CD14-positive monocyte (primary cell): ENCODE measurements at regions not wholly inside any gene's neighbourhood (a gene's known extent, or its start where the extent isn't known, plus 50 kb on each side); places are given as distances from the start of the nearest gene placed in this dataset.

Source experiments
- DNase-seq, 3 donors: peaks; one replicate each; pipeline ENCODE4 v3.0.0-alpha.2; 2011 to 2022
- H2AFZ ChIP-seq: 2 replicates; pipeline ENCODE4 v1.6.0; 2012; ENCODE audit warnings: mild to moderate bottlenecking, low read depth, low read length, inconsistent platforms; ENCODE audit not compliant: insufficient read depth, poor library complexity, severe bottlenecking
- H3K27ac ChIP-seq, 2 donors: 1 replicate in 1 of 2; 2 replicates in 1 of 2; pipeline ENCODE4 v1.5.1; 2012 to 2013; ENCODE audit warnings: low read length in 2 of 2, control low read depth in 1 of 2, inconsistent platforms in 1 of 2, low read depth in 1 of 2, mild to moderate bottlenecking in 1 of 2
- H3K27me3 ChIP-seq, 2 donors: one replicate each; pipeline versions ENCODE4 v1.6.0 to v1.6.1; 2011 to 2013; ENCODE audit warnings: low read length in 2 of 2; ENCODE audit not compliant: control insufficient read depth in 2 of 2, insufficient read depth in 2 of 2
- H3K36me3 ChIP-seq, 2 donors: replicated peaks in 1 of 2; 1 replicate in 1 of 2; 2 replicates in 1 of 2; pipeline versions ENCODE4 v1.5.1 to v1.6.1; 2012 to 2013; ENCODE audit warnings: low read length in 2 of 2, control low read depth in 1 of 2, inconsistent platforms in 1 of 2, mild to moderate bottlenecking in 1 of 2; ENCODE audit not compliant: insufficient read depth in 2 of 2, control insufficient read depth in 1 of 2
- H3K4me1 ChIP-seq, 2 donors: 1 replicate in 1 of 2; 2 replicates in 1 of 2; pipeline versions ENCODE4 v1.5.1 to v1.6.1; 2012 to 2013; ENCODE audit warnings: low read length in 2 of 2, control low read depth in 1 of 2, inconsistent platforms in 1 of 2, mild to moderate bottlenecking in 1 of 2, moderate library complexity in 1 of 2; ENCODE audit not compliant: insufficient read depth in 2 of 2, control insufficient read depth in 1 of 2
- H3K4me2 ChIP-seq: replicated peaks from 2 replicates; pipeline ENCODE3; 2012; ENCODE audit warnings: low read length, moderate library complexity, mild to moderate bottlenecking; ENCODE audit not compliant: poor library complexity, severe bottlenecking; ENCODE audit errors: extremely low read depth
- H3K4me3 ChIP-seq, 3 experiments: fragments of 200-600 bp in 1 of 3; sonication (generic) in 1 of 3; replicated peaks in 1 of 3; 1 replicate in 2 of 3; 2 replicates in 1 of 3; pipeline ENCODE4 v1.5.1; 2011 to 2013; ENCODE audit warnings: low read length in 3 of 3, mild to moderate bottlenecking in 3 of 3, control low read depth in 2 of 3, low read depth in 2 of 3, inconsistent platforms in 1 of 3, moderate library complexity in 1 of 3
- H3K79me2 ChIP-seq: 2 replicates; pipeline ENCODE4 v1.6.0; 2012; ENCODE audit warnings: mild to moderate bottlenecking, control low read depth, inconsistent platforms, low read length, moderate library complexity; ENCODE audit not compliant: insufficient read depth
- H3K9ac ChIP-seq: 2 replicates; pipeline ENCODE4 v1.6.0; 2017; ENCODE audit warnings: low read length, mild to moderate bottlenecking; ENCODE audit not compliant: insufficient read depth, poor library complexity, severe bottlenecking
- H3K9me3 ChIP-seq, 2 donors: replicated peaks in 1 of 2; 1 replicate in 1 of 2; 2 replicates in 1 of 2; pipeline versions ENCODE4 v1.5.1 to v1.6.1; 2012 to 2013; ENCODE audit warnings: low read length in 2 of 2, control low read depth in 1 of 2; ENCODE audit not compliant: control insufficient read depth in 1 of 2, insufficient read depth in 1 of 2
- H4K20me1 ChIP-seq: 2 replicates; pipeline ENCODE4 v1.6.0; 2012; ENCODE audit warnings: mild to moderate bottlenecking, low read length, control low read depth, moderate library complexity; ENCODE audit not compliant: insufficient read depth
- H3K27ac Mint-ChIP-seq, 7 donors: one replicate each; pipeline ENCODE4 v1.8.0; 2020; ENCODE audit warnings: mild to moderate bottlenecking in 7 of 7, mixed read lengths in 7 of 7, moderate library complexity in 6 of 7, inconsistent platforms in 2 of 7
- H3K27me3 Mint-ChIP-seq, 3 donors: one replicate each; pipeline ENCODE4 v1.8.0; 2021 to 2022; ENCODE audit warnings: low read depth in 3 of 3, mild to moderate bottlenecking in 3 of 3, mixed read lengths in 3 of 3, moderate library complexity in 3 of 3, inconsistent platforms in 1 of 3
- H3K36me3 Mint-ChIP-seq, 2 donors: one replicate each; pipeline ENCODE4 v1.8.0; 2020; ENCODE audit warnings: mixed read lengths in 2 of 2, inconsistent platforms in 1 of 2, mild to moderate bottlenecking in 1 of 2
- H3K4me1 Mint-ChIP-seq: one replicate; pipeline ENCODE4 v1.8.0; 2020; ENCODE audit warnings: mild to moderate bottlenecking, mixed read lengths
- H3K4me3 Mint-ChIP-seq, 2 donors: one replicate each; pipeline ENCODE4 v1.8.0; 2020; ENCODE audit warnings: mild to moderate bottlenecking in 2 of 2, mixed read lengths in 2 of 2, moderate library complexity in 1 of 2
- H3K9me3 Mint-ChIP-seq, 7 donors: one replicate each; pipeline ENCODE4 v1.8.0; 2020 to 2022; ENCODE audit warnings: mixed read lengths in 7 of 7, mild to moderate bottlenecking in 6 of 7, moderate library complexity in 6 of 7, inconsistent platforms in 2 of 7
- whole genome bisulfite sequencing: methylation state at CpG from one replicate; pipeline ENCODE4 v1.1.5; 2013; ENCODE audit warnings: missing lambda C conversion rate; ENCODE audit not compliant: insufficient coverage; 5-methylcytosine and 5-hydroxymethylcytosine counted together
- intact Hi-C, 2 donors: fragments of 100-400 bp; cut with micrococcal nuclease; formaldehyde crosslinking; loops; one replicate each; pipeline versions ENCODE4 v1.15.0 to v1.15.1; 2023
- TF ChIP-seq, protein P1 (sequence below): fragments of 200-600 bp; IDR thresholded peaks from one replicate; pipeline ENCODE4 v1.8.0; 2022; ENCODE audit warnings: antibody characterized with exemption, mild to moderate bottlenecking

DNA sequence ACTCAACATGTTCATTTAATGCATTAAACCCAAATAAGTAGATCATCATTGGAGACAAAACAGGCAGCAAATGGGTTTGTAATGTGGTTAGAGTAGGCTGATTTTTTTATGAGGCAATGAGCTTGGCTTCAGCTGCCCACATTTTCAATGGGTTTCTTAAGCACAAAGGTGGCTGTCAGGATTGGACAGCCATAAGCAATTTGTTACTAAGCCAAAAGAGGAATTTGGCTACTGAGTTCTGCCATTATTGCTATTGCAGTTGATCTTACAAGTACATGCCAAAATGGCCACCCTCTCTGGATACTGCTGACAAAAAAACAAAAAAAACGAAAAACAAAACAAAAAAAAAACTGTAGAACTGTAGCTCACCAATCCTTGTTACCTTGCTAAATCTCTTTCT is 1348.0 kb upstream of the PIK3C3 start:
- H3K27ac Mint-ChIP-seq: no peak overlapping the region
- no peaks in the 10 kb centered on the region for H3K36me3 ChIP-seq
- no peaks in the 10 kb centered on the region for H3K27me3 ChIP-seq
- TF ChIP-seq, protein P1, sequence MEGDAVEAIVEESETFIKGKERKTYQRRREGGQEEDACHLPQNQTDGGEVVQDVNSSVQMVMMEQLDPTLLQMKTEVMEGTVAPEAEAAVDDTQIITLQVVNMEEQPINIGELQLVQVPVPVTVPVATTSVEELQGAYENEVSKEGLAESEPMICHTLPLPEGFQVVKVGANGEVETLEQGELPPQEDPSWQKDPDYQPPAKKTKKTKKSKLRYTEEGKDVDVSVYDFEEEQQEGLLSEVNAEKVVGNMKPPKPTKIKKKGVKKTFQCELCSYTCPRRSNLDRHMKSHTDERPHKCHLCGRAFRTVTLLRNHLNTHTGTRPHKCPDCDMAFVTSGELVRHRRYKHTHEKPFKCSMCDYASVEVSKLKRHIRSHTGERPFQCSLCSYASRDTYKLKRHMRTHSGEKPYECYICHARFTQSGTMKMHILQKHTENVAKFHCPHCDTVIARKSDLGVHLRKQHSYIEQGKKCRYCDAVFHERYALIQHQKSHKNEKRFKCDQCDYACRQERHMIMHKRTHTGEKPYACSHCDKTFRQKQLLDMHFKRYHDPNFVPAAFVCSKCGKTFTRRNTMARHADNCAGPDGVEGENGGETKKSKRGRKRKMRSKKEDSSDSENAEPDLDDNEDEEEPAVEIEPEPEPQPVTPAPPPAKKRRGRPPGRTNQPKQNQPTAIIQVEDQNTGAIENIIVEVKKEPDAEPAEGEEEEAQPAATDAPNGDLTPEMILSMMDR: no peak
- WGBS: no CpG with 5 or more reads among the region's 1 CpG
- H3K4me1 Mint-ChIP-seq: no peaks in the 10 kb centered on the region
- H2AFZ ChIP-seq: no peak overlapping the region
- H3K9me3 Mint-ChIP-seq: peaks cover 0 to 7% (median 3%) of the 10 kb centered on the region in 7 donors
- no peak overlapping the region for H3K4me3 ChIP-seq
- no peak overlapping the region for H3K9ac ChIP-seq
- H3K4me1 ChIP-seq: no peaks in the 10 kb centered on the region
- no peaks in the 10 kb centered on the region for H3K79me2 ChIP-seq
- no peaks in the 10 kb centered on the region for H3K27me3 Mint-ChIP-seq
- H3K27ac ChIP-seq: no peak overlapping the region
- H3K9me3 ChIP-seq: peaks cover 0 to 7% of the 10 kb centered on the region in 2 donors
- intact Hi-C loops: no loop called here
- no peak overlapping the region for H3K4me2 ChIP-seq
- no peaks in the 10 kb centered on the region for H3K36me3 Mint-ChIP-seq
- H4K20me1 ChIP-seq: no peaks in the 10 kb centered on the region
- no peak overlapping the region for H3K4me3 Mint-ChIP-seq
- DNase-seq: no peak

DNA sequence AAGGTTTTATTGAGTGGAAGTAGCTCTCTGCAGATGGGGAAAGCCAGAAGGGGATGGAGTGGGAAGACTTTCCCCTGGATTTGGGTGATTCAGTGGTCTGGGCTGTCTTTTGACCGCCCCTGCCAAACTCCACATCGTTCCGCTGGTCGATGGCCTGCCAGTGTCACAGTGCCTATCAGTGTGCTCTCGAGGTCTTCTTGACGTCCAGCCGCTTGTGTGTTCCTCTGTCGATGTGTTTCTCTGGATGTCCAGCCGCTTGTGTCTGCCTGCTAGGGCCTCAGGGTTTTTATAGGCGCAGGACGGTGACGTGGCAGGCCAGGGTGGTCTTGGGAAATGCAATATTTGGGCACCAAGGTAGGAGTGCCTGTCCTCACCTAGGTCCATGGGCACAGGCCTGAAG is 1371.4 kb upstream of the PIK3C3 start:
- H3K27me3 Mint-ChIP-seq: no peaks in the 10 kb centered on the region
- intact Hi-C loops: no loop called here
- Histone ChIP-seq H3K36me3 (no peaks in the 10 kb centered on the region), H3K9me3 (no peaks in the 10 kb centered on the region), H3K9ac (no peak overlapping the region), H3K4me1 (no peaks in the 10 kb centered on the region), H3K27me3 (no peaks in the 10 kb centered on the region), H3K4me3 (no peak overlapping the region), H4K20me1 (no peaks in the 10 kb centered on the region), H3K4me2 (no peak overlapping the region), H3K79me2 (no peaks in the 10 kb centered on the region), H2AFZ (no peak overlapping the region), H3K27ac (no peak overlapping the region)
- no peak overlapping the region for H3K4me3 Mint-ChIP-seq
- H3K9me3 Mint-ChIP-seq: peaks cover 0 to 5% (median 4%) of the 10 kb centered on the region in 7 donors
- no peaks in the 10 kb centered on the region for H3K4me1 Mint-ChIP-seq
- no peaks in the 10 kb centered on the region for H3K36me3 Mint-ChIP-seq
- TF ChIP-seq, protein P1: no peak
- WGBS: 94% methylated on average over 12 of the region's 12 CpGs
- no peak for DNase-seq
- H3K27ac Mint-ChIP-seq: no peak overlapping the region
